ENCODE measurements at regions not wholly inside any gene's neighbourhood (a gene's known extent, or its start where the extent isn't known, plus 50 kb on each side); places are given as distances from the start of the nearest gene placed in this dataset.
A peak's percentile ranks its signal among the peaks of the same experiment; 100 is the strongest.

DNA sequence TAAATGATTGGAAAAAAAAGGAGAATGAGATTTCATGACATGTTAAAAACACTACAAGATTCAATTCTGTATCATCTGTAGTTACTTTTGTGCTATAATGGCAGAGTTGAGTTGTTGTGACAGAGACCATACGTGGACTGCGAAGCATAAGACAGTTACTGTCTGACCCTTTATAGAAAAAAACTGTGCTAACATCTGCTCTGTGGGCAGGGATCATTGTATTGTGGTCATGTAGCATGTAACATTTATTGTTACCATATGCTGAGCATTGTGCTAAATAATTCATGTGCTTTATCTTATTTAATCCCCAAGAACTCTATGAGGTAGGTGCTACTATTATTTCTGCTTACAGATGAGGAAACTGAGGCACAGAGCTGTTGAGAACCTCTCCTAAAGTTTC lies 147.3 kb upstream of the HMHB1 start:
- no peak for DNase-seq

DNA sequence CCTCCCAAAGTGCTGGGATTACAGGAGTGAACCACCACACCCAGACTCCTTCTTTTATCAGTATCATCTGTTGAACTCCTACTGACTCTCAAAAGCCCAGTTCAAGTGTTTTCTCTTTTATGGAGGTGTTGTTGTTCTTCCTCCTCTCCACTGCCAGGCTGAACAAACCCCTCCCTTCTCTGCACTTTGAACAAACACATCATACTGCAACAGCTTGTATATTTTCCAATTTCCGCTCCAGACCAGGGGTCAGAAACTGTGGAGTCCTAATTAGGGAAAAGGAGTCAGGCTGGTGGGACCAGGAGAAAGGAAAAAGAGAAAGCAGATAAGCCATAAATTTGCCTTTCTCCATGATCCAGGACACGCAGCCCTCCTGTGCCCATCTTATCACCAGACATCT lies 148.1 kb upstream of the HMHB1 start:
- DNase-seq: no peak

DNA sequence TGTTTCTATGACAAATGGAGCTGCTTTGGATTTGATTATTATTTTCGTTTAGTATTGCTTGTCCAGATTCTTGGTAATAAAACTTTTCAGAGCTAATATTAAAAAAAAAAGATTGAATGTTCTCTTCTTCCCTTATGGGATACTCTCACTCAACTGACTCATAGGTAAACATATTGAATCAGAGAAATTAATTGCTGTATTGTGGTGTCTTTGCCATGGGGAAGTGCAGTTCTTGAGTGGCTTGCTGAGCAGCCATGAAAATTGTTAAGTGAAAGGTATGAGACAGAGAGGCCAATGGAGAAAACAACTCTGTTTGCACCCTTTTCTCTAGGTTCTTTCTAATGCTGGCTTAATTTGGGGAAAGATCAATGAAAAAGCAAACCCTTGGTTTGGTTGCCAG lies 149.9 kb upstream of the HMHB1 start:
- DNase-seq: no peak

DNA sequence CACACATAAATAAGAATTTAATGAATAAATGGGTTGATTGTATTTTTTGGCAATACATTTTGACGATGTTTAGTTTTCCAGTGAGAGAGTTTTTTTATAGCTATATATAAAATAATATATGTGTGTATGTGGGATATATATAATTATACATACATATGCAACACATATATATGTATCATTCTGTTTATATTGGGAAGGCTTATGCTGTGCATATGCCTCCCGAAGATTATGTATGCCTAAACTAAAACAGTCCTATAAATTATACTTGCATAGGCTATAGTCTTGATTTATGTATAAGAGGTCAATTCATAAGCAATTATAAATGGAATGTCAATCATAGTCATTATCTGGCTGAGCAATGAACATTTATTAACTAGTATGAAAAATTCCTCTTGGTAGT lies 151.3 kb upstream of the HMHB1 start:
- DNase-seq: no peak

DNA sequence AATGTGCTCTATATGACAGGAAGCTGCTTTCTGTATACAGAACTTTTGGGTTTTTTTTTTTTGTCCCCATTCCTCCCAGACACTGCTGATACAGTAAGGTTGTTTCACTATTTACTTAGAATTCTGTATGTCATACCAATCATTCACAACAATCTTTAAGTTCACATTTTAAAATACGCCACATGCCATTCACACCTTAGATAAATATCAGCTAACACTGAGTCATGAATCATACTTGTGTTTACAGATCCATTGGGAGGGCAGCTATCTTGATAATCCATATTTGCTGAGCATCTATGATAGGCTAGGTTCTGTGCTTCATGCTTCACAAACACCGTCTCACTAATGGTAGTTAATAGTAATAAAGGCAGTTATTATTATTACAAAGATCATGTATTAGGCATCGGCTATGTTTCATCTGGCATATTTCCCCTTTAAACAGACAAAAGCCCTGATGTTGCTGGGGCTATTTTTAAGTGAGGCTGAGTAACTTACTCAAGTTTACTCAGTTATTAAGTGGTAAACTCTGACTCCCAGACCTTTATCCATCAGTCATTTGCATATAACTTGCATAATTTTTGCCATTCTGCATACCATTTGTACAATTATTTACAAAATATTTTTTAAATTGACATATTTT lies 152.2 kb upstream of the HMHB1 start:
- no peak for DNase-seq

DNA sequence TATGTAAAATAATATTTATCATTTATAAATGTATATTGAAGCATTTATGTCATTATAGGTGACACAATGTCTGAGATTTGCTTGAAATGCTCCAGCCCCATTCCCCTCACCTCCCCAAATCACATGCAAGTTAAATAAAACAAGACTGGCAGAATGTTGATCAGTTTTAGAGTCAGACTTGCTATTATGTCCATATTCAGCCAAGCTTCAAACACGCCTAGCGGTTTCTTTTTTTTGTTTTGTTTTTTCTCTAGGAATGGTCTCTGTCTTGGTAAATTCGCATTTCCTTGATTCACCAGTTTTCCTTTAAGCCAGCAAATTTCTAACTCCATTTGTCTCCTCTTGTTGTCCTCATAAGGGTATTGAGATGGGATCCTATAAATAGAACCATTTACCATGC lies 153.0 kb upstream of the HMHB1 start:
- no peak for DNase-seq

DNA sequence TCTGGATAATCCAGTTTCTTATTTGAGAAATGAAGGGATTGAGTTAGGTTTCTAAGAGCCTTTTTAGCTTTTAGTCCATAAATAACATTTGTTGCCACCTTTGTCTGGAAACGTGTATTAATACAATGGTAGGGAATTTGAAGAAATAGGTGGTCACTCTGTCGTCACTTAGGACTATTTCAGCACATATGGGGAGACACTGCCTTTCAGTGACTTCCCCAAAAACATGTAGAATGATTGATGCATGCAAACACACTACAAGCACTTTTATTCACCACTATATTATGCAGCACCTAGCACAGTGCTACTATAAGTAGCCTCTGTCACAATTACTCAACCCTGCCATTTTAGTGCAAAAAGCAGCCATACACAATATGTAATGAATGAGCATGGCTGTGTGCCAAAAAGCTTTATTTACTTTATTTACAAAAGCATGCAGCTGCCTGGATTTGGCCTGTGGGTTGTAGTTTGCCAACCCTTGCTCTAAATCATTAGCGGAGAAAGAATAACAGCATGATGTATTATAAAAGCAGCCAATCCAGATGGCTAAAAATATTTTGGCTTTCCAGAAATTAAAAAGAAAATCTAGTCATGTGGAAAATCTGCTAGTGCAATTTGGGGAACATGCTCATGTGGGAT lies 154.2 kb upstream of the HMHB1 start:
- no peak for DNase-seq

DNA sequence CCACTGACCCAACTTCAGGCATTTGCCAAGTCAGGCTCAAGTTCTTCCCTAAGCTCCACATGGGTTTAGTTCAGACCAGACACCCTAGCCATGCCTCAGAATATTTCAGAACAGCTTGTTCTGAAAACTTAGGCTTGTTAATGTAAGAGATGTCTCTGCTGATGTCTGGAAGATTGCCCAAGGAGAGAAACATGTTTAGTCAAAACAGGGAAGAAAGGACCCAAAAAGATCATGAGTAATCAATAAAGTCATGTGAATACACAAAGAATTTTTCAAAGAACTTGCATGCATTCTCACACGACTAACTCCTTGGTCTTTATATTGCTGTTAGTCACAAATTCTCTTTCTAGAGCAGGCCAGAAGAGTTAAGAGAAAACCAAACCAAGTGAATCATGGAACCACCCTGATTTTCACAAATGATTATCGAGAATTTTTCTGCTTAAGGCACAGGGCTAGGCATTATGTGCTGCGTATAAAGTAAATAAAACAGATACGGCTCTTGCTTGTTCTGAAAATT lies 158.1 kb upstream of the HMHB1 start:
- no peak for DNase-seq

DNA sequence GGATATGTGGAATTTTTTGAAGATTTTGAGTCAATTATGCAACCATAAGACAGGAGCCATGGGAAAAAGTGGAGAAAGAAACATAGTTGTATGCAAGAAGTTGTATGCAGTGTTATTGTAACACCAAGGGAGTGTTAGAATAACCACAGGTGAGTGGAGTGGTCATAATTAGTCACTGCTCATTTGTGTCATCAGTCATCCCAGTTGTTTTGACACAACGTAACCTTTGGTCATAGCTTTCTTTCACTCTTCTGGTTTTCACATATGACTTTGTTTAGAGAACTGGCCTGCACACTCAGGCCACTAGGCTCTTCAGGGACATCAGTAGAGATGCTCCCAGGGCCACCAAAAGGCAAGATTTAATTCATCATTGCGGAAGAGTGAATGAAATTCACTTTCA lies 158.7 kb upstream of the HMHB1 start:
- no peak for DNase-seq

DNA sequence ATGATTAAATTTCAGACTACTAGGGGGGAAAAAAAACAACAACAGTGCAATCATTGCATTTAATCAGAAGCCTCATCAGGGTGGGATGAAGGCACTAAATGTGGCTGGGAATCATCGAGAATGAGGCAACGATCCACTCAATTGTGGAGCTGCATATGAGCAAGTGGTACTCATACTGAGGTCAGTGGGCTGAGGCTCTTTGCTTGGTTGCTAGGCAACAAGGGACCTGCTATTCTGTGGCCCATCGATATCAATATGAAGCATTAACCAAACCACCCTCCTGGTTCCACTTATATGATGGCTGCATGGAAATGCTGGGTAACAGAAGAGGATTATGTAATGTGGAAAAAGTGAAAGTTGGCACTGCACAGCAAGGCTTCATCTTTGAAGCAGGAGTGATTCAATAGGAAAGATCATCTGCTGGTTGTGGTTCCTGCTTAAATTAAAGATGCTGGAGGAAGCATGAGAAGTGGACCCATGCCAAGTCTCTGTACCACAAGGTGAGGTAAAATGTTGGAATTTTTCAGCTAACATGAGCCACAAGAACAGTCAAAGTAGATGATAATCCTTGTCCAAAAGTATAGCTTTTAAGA lies 159.8 kb upstream of the HMHB1 start:
- DNase-seq: peak in 3 of 51 donors; percentile 1 to 5 (median 2)

DNA sequence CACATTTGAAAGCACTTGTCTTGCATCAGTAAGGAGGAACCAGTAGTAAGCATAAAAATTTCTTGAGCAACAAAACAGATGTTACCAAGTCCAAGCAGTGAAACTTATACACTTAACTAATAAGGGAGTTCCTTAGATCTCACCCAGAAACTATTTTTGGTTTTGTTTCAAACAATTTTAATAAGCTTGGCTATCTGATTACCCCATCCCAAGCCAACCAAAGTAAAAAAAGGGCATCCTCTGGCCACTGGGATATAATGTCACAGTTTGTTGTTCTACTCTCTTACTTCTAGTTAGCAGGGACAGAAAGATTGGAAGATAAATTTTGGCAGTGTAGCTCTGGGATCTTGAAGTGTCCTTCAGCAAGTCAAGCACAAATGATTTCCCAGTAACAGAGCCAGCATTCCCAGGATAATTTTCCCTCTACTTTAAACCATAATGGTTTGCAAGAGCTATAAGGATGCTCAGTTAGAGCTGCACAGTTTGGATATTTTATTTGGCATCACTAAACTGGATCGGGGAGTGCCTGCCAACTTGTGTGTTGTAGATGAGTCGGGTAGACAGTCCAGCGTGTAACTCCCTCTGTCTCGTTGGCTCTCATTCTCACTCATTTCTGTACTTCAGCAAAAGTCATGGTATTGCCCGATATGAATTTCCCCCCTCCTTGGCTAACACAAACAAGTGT lies 161.9 kb upstream of the HMHB1 start:
- DNase-seq: no peak

DNA sequence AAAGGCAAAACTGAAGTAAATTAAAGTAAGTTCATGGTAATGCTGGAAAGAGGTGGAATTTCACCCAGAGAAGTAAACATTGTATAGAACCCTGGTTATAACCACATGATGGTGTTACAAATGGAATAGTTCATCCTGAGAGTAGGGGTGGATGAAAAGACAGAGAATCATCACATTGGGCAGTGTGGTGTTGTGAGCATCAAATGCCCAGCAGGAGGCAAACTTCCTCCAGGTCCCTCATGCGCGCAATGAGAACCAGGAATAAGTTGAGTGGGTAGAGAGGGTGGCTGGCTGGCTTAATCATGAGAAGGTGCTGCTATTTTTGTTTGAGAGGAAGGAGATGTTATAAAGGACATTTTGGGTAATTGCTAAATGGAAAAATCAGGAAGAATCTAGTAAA lies 163.3 kb upstream of the HMHB1 start:
- no peak for DNase-seq

DNA sequence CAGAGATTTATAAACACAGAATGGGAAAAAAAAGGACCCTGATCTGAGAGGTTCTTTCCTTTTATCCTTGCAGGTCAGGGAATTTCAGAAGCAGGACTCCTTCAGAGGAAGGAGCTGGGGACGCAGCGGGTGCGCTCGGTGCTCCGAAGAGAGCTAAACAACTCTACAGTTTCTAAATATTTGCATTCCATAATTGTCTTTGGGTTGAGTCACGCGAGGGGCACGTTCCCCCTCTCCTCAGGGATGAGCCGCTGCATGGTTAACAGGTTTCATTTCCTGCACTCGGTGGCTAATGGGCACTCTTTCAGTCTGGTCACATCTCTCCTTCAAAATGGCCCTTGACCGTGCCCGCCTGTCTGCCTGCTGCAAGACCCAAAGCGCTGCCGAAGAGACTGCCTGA lies 165.0 kb upstream of the HMHB1 start:
- DNase-seq: peak in 8 of 51 donors; percentile 1 to 28 (median 7)

DNA sequence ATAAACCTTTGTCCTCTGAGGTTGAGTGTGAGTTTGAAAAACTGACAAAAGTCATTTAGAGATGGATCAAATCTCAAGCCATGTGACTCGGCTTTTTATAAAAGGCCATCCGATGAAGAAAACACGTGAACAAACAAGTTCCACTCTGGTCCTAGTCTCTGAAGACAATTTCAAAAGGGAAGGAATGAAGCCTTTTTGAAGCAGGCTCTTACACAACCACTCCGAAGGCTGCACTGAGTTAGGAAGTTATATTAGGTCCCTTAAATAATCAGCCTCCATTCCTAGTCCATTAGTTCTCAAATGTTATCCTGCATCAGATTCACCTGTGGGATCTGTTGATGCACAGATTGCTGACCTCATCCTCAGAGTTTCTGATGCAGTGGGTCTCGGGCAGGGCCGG lies 166.6 kb upstream of the HMHB1 start:
- DNase-seq: no peak

DNA sequence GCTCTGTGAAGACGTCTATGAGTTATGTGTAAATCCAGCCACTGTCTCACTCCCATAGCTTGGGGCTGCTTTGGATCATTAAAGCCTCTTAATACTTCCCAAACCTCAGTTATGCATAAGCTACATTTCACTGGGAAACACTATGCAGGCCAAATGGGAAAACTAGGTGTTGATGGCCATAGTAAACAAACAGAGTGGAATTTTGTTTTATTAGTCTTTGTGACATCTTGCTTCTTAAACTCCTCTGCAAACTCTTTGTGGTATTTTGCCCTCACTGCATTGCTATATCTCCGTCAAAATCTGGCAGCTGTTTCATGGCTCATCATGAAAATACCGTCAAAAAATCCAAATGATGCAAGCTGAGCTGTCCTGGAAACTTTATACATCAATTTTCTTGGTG lies 167.2 kb upstream of the HMHB1 start:
- DNase-seq: no peak

DNA sequence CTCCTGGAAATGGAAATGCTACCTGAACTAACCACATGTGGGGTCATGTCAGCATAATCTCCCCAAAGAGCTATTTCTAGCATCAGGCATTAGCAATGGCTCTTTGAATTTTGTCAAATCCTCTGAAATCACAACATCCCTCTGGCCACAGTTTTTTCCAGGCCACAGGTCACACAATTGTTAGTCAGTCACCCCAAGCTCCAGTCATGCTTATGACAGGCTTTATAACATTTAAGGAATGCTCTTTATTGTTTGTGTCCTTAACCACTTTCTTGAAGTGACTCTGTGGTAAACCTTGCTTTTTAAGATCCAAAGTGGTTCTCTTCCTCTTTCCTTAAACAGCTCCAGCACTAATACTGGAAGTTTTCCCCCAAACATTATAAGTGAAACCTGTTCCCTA lies 169.2 kb upstream of the HMHB1 start:
- no peak for DNase-seq

DNA sequence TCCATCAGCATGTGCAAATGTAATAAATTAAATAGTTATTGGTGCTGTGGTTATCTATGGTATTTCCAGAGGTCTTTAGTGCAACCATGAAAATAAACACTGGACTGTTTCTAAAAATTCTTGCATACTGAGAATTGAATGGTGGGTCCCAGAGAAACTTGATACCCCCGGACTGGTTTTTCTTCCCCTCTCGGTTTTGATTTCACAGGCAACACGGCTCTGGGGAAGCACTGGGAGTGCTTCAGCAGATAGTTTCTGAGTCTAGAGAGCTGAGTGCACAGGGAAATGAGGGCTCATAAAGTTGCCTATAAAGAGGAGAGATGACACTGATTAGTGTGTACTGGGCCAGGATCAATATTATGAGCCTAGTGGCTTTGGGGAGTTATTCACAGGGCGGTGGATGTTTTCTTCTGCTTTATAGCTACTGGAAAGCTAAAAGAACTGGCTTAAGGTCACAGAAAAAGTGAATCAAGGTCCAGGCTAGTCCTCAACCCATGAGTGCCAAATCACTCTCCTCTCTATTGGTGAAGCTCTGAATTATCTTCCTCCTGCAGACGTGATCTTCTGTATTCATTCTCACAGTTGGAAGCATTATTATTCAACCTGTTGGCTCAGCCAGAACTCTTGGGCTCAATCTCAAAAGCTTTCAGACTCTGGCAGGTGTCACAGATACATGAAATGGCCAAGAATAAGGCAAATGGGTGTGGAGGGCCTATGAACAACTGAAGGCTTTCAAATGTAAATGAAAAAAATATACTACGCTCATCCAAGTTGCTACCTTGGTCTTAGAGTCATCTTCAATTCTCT lies 170.2 kb upstream of the HMHB1 start:
- DNase-seq: no peak

DNA sequence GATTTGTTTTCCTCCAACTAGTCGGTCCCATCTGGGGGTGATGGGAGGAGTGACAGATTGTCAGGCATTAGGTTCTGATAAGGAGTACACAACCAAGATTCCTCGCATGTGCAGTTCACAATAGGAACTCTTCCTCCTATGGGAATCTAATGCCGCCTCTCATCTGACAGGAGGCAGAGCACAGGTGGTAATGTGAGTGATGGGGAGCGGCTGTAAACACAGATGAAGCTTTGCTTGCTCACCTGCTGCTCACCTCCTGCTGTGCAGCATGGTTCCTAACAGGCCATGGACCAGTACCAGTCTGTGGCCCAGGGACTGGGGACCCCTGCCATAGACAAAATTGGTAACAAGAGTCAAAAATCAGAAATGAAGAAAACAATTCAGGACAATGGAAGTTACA lies 173.3 kb upstream of the HMHB1 start:
- no peak for DNase-seq

DNA sequence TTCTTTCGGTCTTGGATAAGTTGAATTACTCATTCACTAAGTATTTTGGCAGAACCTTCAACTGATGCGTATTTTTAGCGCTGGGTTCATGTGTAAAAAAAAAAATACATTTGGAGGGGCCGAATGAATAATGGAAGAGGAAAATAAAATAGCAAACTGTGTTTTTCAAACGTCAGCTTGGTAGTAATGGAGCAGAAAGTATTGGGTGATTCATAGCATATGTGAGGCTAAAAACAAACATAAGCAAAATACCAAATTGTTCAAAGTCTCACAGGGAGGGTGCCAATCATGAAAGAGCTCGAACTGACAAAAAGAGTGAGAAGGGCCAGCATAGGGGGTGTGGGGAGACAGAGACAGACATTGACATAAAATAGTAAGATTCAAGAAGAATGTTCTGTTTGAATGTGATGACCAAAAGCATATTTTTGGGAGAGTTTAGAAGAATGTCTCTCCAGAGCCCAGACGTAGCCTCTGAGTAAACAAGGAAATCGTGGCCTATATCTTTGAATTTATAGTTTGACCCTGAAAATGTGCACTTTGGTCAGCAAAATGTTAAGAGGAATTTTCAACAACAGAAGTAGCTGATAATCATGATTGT lies 174.9 kb upstream of the HMHB1 start:
- no peak for DNase-seq

DNA sequence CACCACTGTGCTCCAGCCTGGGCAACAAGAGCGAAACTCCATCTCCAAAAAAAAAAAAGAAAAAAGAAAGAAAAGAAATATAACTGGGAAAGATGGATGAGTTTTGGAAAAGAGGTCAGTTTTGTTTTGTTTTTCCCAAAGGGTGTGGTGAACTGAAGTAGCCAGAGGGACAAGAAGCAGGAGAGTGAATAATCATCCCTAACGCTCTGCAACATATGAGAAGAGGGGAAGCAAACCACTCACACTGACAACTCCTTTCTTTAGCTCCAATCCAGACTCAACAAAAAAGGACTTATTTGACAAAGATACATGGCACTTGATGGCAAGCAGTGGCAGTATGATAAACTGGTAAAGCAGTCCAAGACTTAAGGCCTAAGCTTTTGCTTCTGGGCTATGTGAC lies 176.1 kb upstream of the HMHB1 start:
- no peak for DNase-seq

DNA sequence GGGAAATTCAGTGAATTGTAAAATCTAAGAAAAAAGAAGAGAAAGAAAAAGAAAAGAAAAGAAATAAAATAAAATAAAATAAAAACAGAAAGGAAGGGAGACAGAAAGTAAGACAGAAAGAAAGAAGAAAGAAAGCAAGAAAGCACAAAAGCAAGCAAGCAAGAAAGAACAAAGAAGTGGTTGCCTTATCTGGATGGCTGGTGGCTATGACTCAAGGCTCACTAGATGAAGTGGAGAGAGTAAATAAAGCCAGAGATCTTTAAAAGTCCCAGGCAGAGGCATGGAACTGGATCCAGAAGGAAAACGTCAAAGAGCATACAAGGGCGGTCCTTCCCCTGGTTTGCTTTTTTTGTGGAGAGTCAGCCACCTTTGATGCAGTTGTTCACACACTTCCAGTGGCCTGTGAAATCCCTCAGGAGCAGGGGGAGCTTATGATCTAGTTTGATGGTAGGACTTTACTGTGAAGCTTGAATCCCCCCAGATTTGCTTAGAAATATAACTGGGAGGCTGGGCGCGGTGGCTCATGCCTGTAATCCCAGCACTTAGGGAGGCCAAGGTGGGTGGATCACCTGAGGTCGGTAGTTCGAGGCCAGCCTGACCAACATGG lies 176.7 kb upstream of the HMHB1 start:
- DNase-seq: no peak
